Right ventricle myocardium superior (tissue), 1 donor: ENCODE measurements at regions not wholly inside any gene's neighbourhood (a gene's known extent, or its start where the extent isn't known, plus 50 kb on each side); places are given as distances from the start of the nearest gene placed in this dataset.
A peak's percentile ranks its signal among the peaks of the same experiment; 100 is the strongest.

ENCODE experiments used
- ATAC-seq: fragments of 200-7000 bp; cut with Tn5 transposase; one replicate; pipeline ENCODE4 v1.9.1; 2020; ENCODE audit warnings: mild to moderate bottlenecking; ENCODE audit not compliant: poor library complexity
- DNase-seq: peaks from one replicate; pipeline ENCODE4 v3.0.0-alpha.2; 2020
- intact Hi-C: fragments of 100-400 bp; cut with DNase I; formaldehyde crosslinking; loops from one replicate; pipeline ENCODE4 v1.11.2; 2022
- donor health status: DM: no; HTN: yes; CAD: no; lungs with severe emphysema.

- intact Hi-C loops: loop anchor here (10.0 kb wide), 1 partner anchor 1850 kb away; the partner anchor contains the start of gene SOX4
- DNase-seq: peak; percentile 31
- peak; percentile 96 for ATAC-seq
These were observed 680.8 kb upstream of the NRSN1 start for GRCh38 chr6:23445157-23445710.

GRCh38 chr6:23446469-23446967, 679.5 kb upstream of the NRSN1 start:
- intact Hi-C loops: loop anchor here (10.0 kb wide), 1 partner anchor 1852 kb away; the partner anchor contains the start of gene SOX4
- ATAC-seq: peak; percentile 91
- DNase-seq: no peak

- intact Hi-C loops: loop anchor here (10.0 kb wide), 1 partner anchor 1853 kb away; the partner anchor contains the start of gene SOX4
- DNase-seq (no peak), ATAC-seq (no peak)
These were observed 678.3 kb upstream of the NRSN1 start for GRCh38 chr6:23447731-23448130.

- ATAC-seq: no peak
- intact Hi-C loops: loop anchor here (10.0 kb wide), 1 partner anchor 1853 kb away; the partner anchor contains the start of gene SOX4
- DNase-seq: no peak
These were observed 677.7 kb upstream of the NRSN1 start for GRCh38 chr6:23448281-23448680.

- ATAC-seq: no peak
- intact Hi-C loops: no loop called here
These were observed 671.7 kb upstream of the NRSN1 start for GRCh38 chr6:23454080-23454976.

GRCh38 chr6:23455754-23456153, 670.3 kb upstream of the NRSN1 start:
- no peak for ATAC-seq
- intact Hi-C loops: no loop called here
- no peak for DNase-seq

More at GRCh38 chr6:23454080-23454976, 671.7 kb upstream of the NRSN1 start:
- no peak for DNase-seq

GRCh38 chr6:23456396-23456795, 669.6 kb upstream of the NRSN1 start:
- no peak for DNase-seq
- ATAC-seq: no peak
- intact Hi-C loops: no loop called here

GRCh38 chr6:23457321-23457720, 668.7 kb upstream of the NRSN1 start:
- intact Hi-C loops: no loop called here
- ATAC-seq: no peak
- DNase-seq: no peak

- no peak for ATAC-seq
- intact Hi-C loops: no loop called here
- no peak for DNase-seq
These were observed 660.1 kb upstream of the NRSN1 start for GRCh38 chr6:23465912-23466311.

GRCh38 chr6:23477586-23477985, 648.4 kb upstream of the NRSN1 start:
- intact Hi-C loops: no loop called here
- no peak for DNase-seq
- ATAC-seq: no peak

- intact Hi-C loops: no loop called here
- ATAC-seq: no peak
- no peak for DNase-seq
These were observed 647.7 kb upstream of the NRSN1 start for GRCh38 chr6:23478312-23478711.

- ATAC-seq: no peak
These were observed 642.1 kb upstream of the NRSN1 start for GRCh38 chr6:23483896-23484295.

GRCh38 chr6:23494367-23494766, 631.6 kb upstream of the NRSN1 start:
- no peak for ATAC-seq
- intact Hi-C loops: no loop called here
- no peak for DNase-seq

More at GRCh38 chr6:23483896-23484295, 642.1 kb upstream of the NRSN1 start:
- no peak for DNase-seq
- intact Hi-C loops: no loop called here

GRCh38 chr6:23498013-23498412, 628.0 kb upstream of the NRSN1 start:
- intact Hi-C loops: no loop called here
- DNase-seq: no peak
- ATAC-seq: peak; percentile 85

- DNase-seq: no peak
- intact Hi-C loops: no loop called here
- ATAC-seq: no peak
These were observed 626.5 kb upstream of the NRSN1 start for GRCh38 chr6:23499549-23499948.

GRCh38 chr6:23503173-23503572, 622.8 kb upstream of the NRSN1 start:
- DNase-seq: no peak
- intact Hi-C loops: no loop called here
- ATAC-seq: no peak

- intact Hi-C loops: no loop called here
- ATAC-seq: no peak
- no peak for DNase-seq
These were observed 621.0 kb upstream of the NRSN1 start for GRCh38 chr6:23505026-23505425.

- no peak for DNase-seq
- no peak for ATAC-seq
- intact Hi-C loops: no loop called here
These were observed 615.1 kb upstream of the NRSN1 start for GRCh38 chr6:23510778-23511510.

GRCh38 chr6:23511817-23512216, 614.2 kb upstream of the NRSN1 start:
- no peak for ATAC-seq

More at GRCh38 chr6:23511817-23512216, 614.2 kb upstream of the NRSN1 start:
- no peak for DNase-seq
- intact Hi-C loops: no loop called here
